ENCODE measurements at regions not wholly inside any gene's neighbourhood (a gene's known extent, or its start where the extent isn't known, plus 50 kb on each side); places are given as distances from the start of the nearest gene placed in this dataset.

DNA sequence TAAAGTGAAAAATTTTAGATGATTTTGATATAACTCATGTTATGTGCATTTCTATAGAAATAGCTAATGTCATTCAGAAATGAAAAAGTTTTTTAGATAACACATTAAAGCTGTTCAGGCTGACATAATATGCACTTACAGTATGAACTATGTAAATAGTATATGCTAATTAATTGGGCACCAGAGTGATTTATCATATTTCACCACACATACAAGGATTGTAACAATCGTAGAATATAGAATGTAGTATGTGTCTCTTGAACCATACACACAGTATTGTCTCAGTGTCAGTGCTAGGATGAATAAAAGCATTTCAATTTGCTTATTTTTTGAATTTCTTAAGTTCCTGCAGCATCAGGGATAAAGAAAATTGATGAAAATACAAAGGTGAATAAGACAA is 710.0 kb downstream of the OTOL1 start (continued):
- TF ChIP-seq, protein P1, sequence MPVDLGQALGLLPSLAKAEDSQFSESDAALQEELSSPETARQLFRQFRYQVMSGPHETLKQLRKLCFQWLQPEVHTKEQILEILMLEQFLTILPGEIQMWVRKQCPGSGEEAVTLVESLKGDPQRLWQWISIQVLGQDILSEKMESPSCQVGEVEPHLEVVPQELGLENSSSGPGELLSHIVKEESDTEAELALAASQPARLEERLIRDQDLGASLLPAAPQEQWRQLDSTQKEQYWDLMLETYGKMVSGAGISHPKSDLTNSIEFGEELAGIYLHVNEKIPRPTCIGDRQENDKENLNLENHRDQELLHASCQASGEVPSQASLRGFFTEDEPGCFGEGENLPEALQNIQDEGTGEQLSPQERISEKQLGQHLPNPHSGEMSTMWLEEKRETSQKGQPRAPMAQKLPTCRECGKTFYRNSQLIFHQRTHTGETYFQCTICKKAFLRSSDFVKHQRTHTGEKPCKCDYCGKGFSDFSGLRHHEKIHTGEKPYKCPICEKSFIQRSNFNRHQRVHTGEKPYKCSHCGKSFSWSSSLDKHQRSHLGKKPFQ (CRISPR knock-in tag; IDR thresholded peaks at IDR 0.05; ENCODE audit: insufficient replicate concordance) = no peak
- TF ChIP-seq HMG20B (CRISPR knock-in tag; conservative IDR thresholded peaks at IDR 0.05) = no peak
- TF ChIP-seq, protein P2, sequence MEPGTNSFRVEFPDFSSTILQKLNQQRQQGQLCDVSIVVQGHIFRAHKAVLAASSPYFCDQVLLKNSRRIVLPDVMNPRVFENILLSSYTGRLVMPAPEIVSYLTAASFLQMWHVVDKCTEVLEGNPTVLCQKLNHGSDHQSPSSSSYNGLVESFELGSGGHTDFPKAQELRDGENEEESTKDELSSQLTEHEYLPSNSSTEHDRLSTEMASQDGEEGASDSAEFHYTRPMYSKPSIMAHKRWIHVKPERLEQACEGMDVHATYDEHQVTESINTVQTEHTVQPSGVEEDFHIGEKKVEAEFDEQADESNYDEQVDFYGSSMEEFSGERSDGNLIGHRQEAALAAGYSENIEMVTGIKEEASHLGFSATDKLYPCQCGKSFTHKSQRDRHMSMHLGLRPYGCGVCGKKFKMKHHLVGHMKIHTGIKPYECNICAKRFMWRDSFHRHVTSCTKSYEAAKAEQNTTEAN (CRISPR knock-in tag; conservative IDR thresholded peaks at IDR 0.05) = no peak

DNA sequence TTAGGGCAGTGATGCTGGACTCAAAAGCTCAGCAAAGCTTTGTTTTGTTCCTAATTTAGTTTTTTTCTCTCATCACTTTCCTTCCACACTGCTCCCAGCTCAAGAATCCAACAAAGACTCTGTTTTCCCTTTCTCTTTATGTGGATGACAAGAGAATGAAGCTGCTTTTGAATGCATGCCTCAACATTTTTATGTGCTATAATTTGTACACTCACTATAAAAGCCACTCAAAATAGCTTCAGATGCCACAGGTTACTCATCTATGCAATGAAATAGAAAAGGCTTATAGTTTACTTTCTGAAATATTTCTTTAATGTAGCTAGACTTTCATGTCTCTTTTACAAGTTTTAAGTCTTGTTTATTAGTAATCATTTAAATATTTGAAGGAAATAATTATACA is 714.9 kb downstream of the OTOL1 start:
- Histone ChIP-seq H3K9ac (ENCODE audit: insufficient read depth, low read depth, low read length) (no peak overlapping the region), H3K4me2 (ENCODE audit: low read depth, low read length) (no peak overlapping the region), H4K20me1 (ENCODE audit: insufficient read depth, low read length) (no peaks in the 10 kb centered on the region), H3K79me2 (ENCODE audit: insufficient read depth, low read length) (no peaks in the 10 kb centered on the region), H3K4me1 (ENCODE audit: insufficient read depth, low read length) (no peaks in the 10 kb centered on the region), H3K27me3 (ENCODE audit: control insufficient read depth in 1 of 2, insufficient read depth in 2 of 2, low read length in 2 of 2) (no peaks in the 10 kb centered on the region), H3K36me3 (replicated peaks in 1 of 2; ENCODE audit: control insufficient read depth in 1 of 2, insufficient read depth in 2 of 2, low read length in 2 of 2) (no peaks in the 10 kb centered on the region), H3K9me3 (ENCODE audit: low read length) (no peaks in the 10 kb centered on the region), H2AFZ (ENCODE audit: low read length) (no peak overlapping the region), H3K4me3 (replicated peaks in 1 of 3; ENCODE audit: insufficient read depth in 1 of 3, low read depth in 2 of 3, low read length in 3 of 3) (no peak overlapping the region), H3K27ac (ENCODE audit: extremely low read length, insufficient read depth, low read length) (no peak overlapping the region)
- BruUV-seq (replicated peaks) = no TSS peak
- ATAC-seq (no peak), FAIRE-seq (no peak), DNase-seq (ENCODE audit: low spot score) (no peak)
- in situ Hi-C loops (cut with HindIII; ENCODE audit: extremely low pct_ligation_motif_present, low pct_unique_long_range_greater_than_20kb) (no loop called here), intact Hi-C loops (cut with micrococcal nuclease; ENCODE audit: unreplicated experiment) (no loop called here)
- POLR2A ChIA-PET = no interaction called here
- TF ChIP-seq HOXA7 (CRISPR knock-in tag; IDR thresholded peaks at IDR 0.05) (no peak), AKAP8 (CRISPR knock-in tag; IDR thresholded peaks at IDR 0.05) (no peak), ZNF224 (CRISPR knock-in tag; IDR thresholded peaks at IDR 0.05) (no peak), GLI4 (CRISPR knock-in tag; IDR thresholded peaks at IDR 0.05; ENCODE audit: borderline replicate concordance) (no peak)
- CTCF ChIA-PET (ENCODE audit: low intra/inter-chr PET ratio, low total read pairs) = no interaction called here

All from HepG2 (cell line).